ENCODE measurements at regions not wholly inside any gene's neighbourhood (a gene's known extent, or its start where the extent isn't known, plus 50 kb on each side); places are given as distances from the start of the nearest gene placed in this dataset.

- DNase-seq, result peak; percentile 81 to 92
- H3K9me3 ChIP-seq, result no peaks in the 10 kb centered on the region
- peak overlapping the region; percentile 12 to 78 (median 53) for H3K27ac ChIP-seq
- peaks cover 22 to 37% (median 31%) of the 10 kb centered on the region in 4 donors for H3K4me1 ChIP-seq
- H3K36me3 ChIP-seq, result no peaks in the 10 kb centered on the region
- 8 to 24% (median 15%) methylated on average over 3 of the region's 3 CpGs for WGBS, 5 donors
- H3K27me3 ChIP-seq, result no peaks in the 10 kb centered on the region
- TF ChIP-seq POLR2AphosphoS5 (IDR thresholded peaks at IDR 0.05) (peak in 1 of 3 donors; percentile 60), POLR2A (IDR thresholded peaks at IDR 0.05) (no peak)
- intact Hi-C loops (cut with DNase I; ENCODE audit: low total_unique reads), result no loop called here
- no peak overlapping the region for H3K4me3 ChIP-seq
Measured at GRCh38 chr6:43972913-43973300, 154.3 kb downstream of the MRPL14 start.

GRCh38 chr6:43972179-43972912 lies 154.9 kb downstream of the MRPL14 start:
- peak in 1 of 2 donors; percentile 23 for DNase-seq
- H3K36me3 ChIP-seq, result no peaks in the 10 kb centered on the region

GRCh38 chr6:43971776-43972126 lies 155.5 kb downstream of the MRPL14 start:
- WGBS, 5 donors, result 85 to 100% (median 95%) methylated on average over 2 of the region's 2 CpGs
- H3K4me3 ChIP-seq, result no peak overlapping the region
- intact Hi-C loops (cut with DNase I; ENCODE audit: low total_unique reads), result no loop called here
- no peaks in the 10 kb centered on the region for H3K27me3 ChIP-seq
- H3K4me1 ChIP-seq, result peaks cover 22 to 37% (median 31%) of the 10 kb centered on the region in 4 donors
- DNase-seq, result no peak
- TF ChIP-seq POLR2AphosphoS5 (IDR thresholded peaks at IDR 0.05), result no peak
- no peak for TF ChIP-seq EP300 (IDR thresholded peaks at IDR 0.05)
- no peak for TF ChIP-seq POLR2A (IDR thresholded peaks at IDR 0.05)
- TF ChIP-seq CTCF (IDR thresholded peaks at IDR 0.05), result no peak
- H3K9me3 ChIP-seq, result no peaks in the 10 kb centered on the region
- H3K36me3 ChIP-seq, result no peaks in the 10 kb centered on the region
- H3K27ac ChIP-seq, result peak overlapping the region in 4 of 5 donors; percentile 24 to 78 (median 60)

More at GRCh38 chr6:43972179-43972912, 154.9 kb downstream of the MRPL14 start:
- 41 to 69% (median 59%) methylated on average over 6 of the region's 6 CpGs for WGBS, 5 donors
- intact Hi-C loops (cut with DNase I; ENCODE audit: low total_unique reads), result no loop called here
- H3K9me3 ChIP-seq, result no peaks in the 10 kb centered on the region
- peaks cover 22 to 37% (median 31%) of the 10 kb centered on the region in 4 donors for H3K4me1 ChIP-seq
- peak overlapping the region in 4 of 5 donors; percentile 24 to 78 (median 60) for H3K27ac ChIP-seq
- H3K4me3 ChIP-seq, result no peak overlapping the region
- no peaks in the 10 kb centered on the region for H3K27me3 ChIP-seq
- TF ChIP-seq POLR2A (IDR thresholded peaks at IDR 0.05) (no peak), CTCF (IDR thresholded peaks at IDR 0.05) (no peak), EP300 (IDR thresholded peaks at IDR 0.05) (no peak), POLR2AphosphoS5 (IDR thresholded peaks at IDR 0.05) (no peak)

- H3K9me3 ChIP-seq, result no peaks in the 10 kb centered on the region
- no peak overlapping the region for H3K4me3 ChIP-seq
- H3K27ac ChIP-seq, result peak overlapping the region in 4 of 5 donors; percentile 24 to 78 (median 60)
- TF ChIP-seq POLR2AphosphoS5 (IDR thresholded peaks at IDR 0.05) (peak in 1 of 3 donors; percentile 34), POLR2A (IDR thresholded peaks at IDR 0.05) (no peak)
- no peaks in the 10 kb centered on the region for H3K27me3 ChIP-seq
- H3K4me1 ChIP-seq, result peaks cover 22 to 37% (median 31%) of the 10 kb centered on the region in 4 donors
- peak; percentile 87 to 91 for DNase-seq
- intact Hi-C loops (cut with DNase I; ENCODE audit: low total_unique reads), result no loop called here
- H3K36me3 ChIP-seq, result no peaks in the 10 kb centered on the region
- 56 to 72% (median 57%) methylated on average over 8 of the region's 8 CpGs for WGBS, 5 donors
Measured at GRCh38 chr6:43970913-43971775, 156.1 kb downstream of the MRPL14 start.
